ENCODE measurements at regions not wholly inside any gene's neighbourhood (a gene's known extent, or its start where the extent isn't known, plus 50 kb on each side); places are given as distances from the start of the nearest gene placed in this dataset.

- no peak for DNase-seq
Observed at GRCh38 chr5:77842243-77842642, 66.1 kb upstream of the TBCA start.

DNA sequence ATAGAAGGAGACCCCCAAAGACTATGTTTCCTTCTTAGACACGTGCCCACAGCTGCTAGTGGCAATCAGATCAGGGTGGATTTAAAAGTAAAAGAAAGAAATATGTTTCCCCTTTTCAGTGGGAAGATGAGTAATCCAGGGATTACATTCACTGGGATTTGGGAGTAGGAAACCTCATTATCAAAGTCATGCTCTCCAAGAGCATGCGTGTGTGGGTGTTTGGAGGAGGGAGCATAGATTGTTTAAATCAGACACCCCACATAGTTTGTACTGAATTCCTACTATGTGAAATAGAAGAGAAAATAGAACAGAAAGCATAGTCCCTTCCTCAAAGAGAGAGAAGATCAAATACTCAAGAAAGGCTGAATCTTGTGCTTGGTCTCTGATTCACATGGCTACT, 65.5 kb upstream of the TBCA start:
- DNase-seq = no peak

GRCh38 chr5:77840930-77841329, 64.8 kb upstream of the TBCA start:
- DNase-seq = no peak

DNA sequence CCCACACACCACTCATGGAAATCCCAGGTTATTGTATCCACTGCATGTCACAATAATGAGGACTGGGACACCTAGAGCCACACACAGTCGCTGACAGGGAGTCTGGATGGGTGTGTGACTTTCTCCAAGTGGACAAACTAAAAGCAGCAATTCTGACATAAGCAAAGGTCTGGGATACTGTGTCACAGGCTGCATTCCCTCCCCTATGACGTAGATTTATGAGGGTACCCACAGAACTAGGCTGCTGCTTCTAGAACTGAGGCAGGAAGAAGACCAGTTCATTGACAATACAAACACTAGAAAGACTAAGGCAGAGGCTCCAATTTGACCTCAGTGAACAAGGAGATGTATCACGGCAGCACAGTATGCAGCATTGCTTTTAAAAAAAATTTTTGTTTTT, 63.6 kb upstream of the TBCA start:
- no peak for DNase-seq

GRCh38 chr5:77832938-77833337, 56.8 kb upstream of the TBCA start:
- no peak for DNase-seq

GRCh38 chr5:77832166-77832770, 56.1 kb upstream of the TBCA start:
- DNase-seq = no peak

DNA sequence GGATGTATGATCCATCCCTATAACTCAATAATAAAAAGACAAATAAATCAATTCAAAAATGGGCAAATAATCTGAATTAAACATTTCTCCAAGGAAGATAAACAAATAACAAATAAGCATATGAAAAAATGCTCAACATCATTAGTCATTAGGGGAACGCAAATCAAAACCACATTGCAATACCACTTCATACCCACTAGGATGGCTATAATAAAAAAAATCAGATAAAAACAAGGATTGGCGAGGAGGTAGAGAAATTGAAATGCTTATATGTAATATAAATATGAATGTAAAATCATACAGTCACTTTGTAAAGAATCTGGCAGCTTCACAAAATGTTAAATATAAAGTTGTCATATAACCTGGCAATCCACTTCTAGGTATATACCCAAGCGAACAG, 52.3 kb upstream of the TBCA start:
- DNase-seq = no peak
